Ovary (tissue), 7 donors: ENCODE measurements at regions not wholly inside any gene's neighbourhood (a gene's known extent, or its start where the extent isn't known, plus 50 kb on each side); places are given as distances from the start of the nearest gene placed in this dataset.

Experiments
- DNase-seq, 5 donors: peaks; one replicate each; pipeline ENCODE4 v3.0.0-alpha.2; 2019 to 2020
- H3K27ac ChIP-seq, 2 donors: fragments of 200-600 bp; one replicate each; pipeline versions ENCODE4 v1.5.1 to v1.8.0; 2019 to 2022
- H3K27me3 ChIP-seq: fragments of 200-600 bp; one replicate; pipeline ENCODE4 v1.8.0; 2022
- H3K36me3 ChIP-seq: fragments of 200-600 bp; sonication (generic); one replicate; pipeline ENCODE4 v1.5.1; 2019
- H3K4me1 ChIP-seq: one replicate; pipeline ENCODE4 v1.8.1; 2013; ENCODE audit warnings: mild to moderate bottlenecking, moderate library complexity; ENCODE audit not compliant: insufficient read depth
- H3K4me3 ChIP-seq: fragments of 200-600 bp; sonication (generic); one replicate; pipeline ENCODE4 v1.5.1; 2017
- H3K9me3 ChIP-seq, 2 donors: fragments of 200-600 bp in 1 of 2; sonication (generic) in 1 of 2; one replicate each; pipeline versions ENCODE4 v1.5.1 to v1.8.1; 2013 to 2019; ENCODE audit warnings: mild to moderate bottlenecking in 1 of 2, moderate library complexity in 1 of 2
- EP300 ChIP-seq: sonication (generic); formaldehyde crosslinking; IDR thresholded peaks from one replicate; pipeline ENCODE4 v1.6.1; 2017; ENCODE audit warnings: antibody characterized with exemption
- POLR2A ChIP-seq: fragments of 450-650 bp; IDR thresholded peaks from one replicate; pipeline ENCODE4 v1.6.1; 2017; ENCODE audit warnings: antibody characterized with exemption, mild to moderate bottlenecking, moderate library complexity
- WGBS, 3 donors: extraction: QIAGEN DNeasy Blood & Tissue Kit in 1 of 3; methylation state at CpG; one replicate each; pipeline versions ENCODE4 v1.1.5 to v1.1.7; 2013 to 2017; 5-methylcytosine and 5-hydroxymethylcytosine counted together
- intact Hi-C, 4 donors: fragments of 100-400 bp; cut with DNase I; formaldehyde crosslinking; loops; one replicate each; pipeline versions ENCODE4 v1.11.0 to v1.15.1; 2022 to 2023
- TF ChIP-seq, protein P1 (sequence below), 3 donors: fragments of 450-650 bp in 2 of 3; fragments of 200-600 bp in 1 of 3; IDR thresholded peaks; one replicate each; pipeline versions ENCODE4 v1.5.1 to v1.8.0; 2016 to 2022; ENCODE audit warnings: antibody characterized with exemption in 3 of 3, mild to moderate bottlenecking in 1 of 3
- donor health status: DM: no; HTN: no; CAD: no; lungs with moderate emphysema.
- donor health status: DM: no; HTN: no; CAD: no.
- donor health status: Bipolar disorder and iron deficiency.
- donor health status: DM: no; HTN: no; CAD: no.
- donor health status: DM: yes; HTN: yes; CAD: no.

DNA sequence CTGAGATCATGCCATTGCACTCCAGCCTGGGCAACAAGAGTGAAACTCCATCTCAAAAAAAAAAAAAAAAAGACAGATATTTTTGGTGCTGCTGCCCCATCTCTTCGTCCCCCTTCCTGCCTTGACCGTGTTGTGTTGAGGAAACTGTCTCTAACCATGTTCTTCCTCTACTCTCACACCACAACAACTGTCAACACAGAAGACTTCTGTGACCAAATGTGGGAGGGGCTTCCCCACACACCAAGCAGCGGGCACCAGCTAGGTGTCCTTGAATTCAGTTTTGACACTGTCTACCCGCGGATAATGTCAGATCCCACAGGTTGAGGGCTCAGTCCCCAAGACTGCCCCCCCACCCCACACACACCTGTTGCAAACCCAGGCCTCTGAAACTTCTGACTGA, 104.7 kb upstream of the BCOR start:
- 82 to 90% (median 88%) methylated on average over 5 of the region's 5 CpGs for WGBS, 3 donors
- TF ChIP-seq EP300 (no peak), POLR2A (no peak)
- Histone ChIP-seq H3K4me1 (no peaks in the 10 kb centered on the region), H3K27me3 (no peaks in the 10 kb centered on the region), H3K4me3 (no peak overlapping the region), H3K27ac (no peak overlapping the region), H3K9me3 (no peaks in the 10 kb centered on the region), H3K36me3 (no peaks in the 10 kb centered on the region)
- no peak for DNase-seq
- intact Hi-C loops, result no loop called here

DNA sequence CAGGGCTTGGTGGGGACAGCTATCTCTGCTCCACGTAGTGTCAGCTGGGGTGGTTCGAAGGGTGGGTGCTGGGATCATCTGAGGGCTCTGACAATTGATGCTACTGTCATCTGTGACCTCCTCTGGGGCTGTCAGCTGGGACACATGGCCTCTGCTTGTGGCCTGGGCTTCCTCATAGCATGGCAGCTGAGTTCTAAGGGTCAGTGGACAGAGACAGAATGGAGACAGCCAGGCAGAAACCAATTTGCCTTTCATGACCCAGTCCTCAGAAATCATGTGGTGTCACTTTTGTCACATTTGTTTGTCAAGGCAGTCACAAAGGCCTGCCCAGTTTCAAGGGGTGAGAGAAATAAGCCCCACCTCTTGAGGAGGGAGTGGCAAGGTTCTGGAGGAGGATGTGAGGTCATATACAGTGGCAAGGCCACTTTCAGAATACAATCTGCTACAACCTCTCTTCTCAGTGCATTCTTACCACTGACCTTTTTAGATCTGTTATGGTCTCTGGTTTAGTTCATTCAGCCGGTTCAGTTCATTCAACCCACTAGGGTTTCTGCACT, 103.6 kb upstream of the BCOR start:
- Histone ChIP-seq H3K4me1 (no peaks in the 10 kb centered on the region), H3K36me3 (no peaks in the 10 kb centered on the region), H3K9me3 (no peaks in the 10 kb centered on the region), H3K27ac (no peak overlapping the region), H3K27me3 (no peaks in the 10 kb centered on the region), H3K4me3 (no peak overlapping the region)
- TF ChIP-seq EP300 (no peak), POLR2A (no peak)
- TF ChIP-seq, protein P1, sequence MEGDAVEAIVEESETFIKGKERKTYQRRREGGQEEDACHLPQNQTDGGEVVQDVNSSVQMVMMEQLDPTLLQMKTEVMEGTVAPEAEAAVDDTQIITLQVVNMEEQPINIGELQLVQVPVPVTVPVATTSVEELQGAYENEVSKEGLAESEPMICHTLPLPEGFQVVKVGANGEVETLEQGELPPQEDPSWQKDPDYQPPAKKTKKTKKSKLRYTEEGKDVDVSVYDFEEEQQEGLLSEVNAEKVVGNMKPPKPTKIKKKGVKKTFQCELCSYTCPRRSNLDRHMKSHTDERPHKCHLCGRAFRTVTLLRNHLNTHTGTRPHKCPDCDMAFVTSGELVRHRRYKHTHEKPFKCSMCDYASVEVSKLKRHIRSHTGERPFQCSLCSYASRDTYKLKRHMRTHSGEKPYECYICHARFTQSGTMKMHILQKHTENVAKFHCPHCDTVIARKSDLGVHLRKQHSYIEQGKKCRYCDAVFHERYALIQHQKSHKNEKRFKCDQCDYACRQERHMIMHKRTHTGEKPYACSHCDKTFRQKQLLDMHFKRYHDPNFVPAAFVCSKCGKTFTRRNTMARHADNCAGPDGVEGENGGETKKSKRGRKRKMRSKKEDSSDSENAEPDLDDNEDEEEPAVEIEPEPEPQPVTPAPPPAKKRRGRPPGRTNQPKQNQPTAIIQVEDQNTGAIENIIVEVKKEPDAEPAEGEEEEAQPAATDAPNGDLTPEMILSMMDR (IDR thresholded peaks at IDR 0.05), result no peak
- DNase-seq, result no peak
- 83 to 88% (median 84%) methylated on average over 3 of the region's 3 CpGs for WGBS, 3 donors
- intact Hi-C loops, result no loop called here

DNA sequence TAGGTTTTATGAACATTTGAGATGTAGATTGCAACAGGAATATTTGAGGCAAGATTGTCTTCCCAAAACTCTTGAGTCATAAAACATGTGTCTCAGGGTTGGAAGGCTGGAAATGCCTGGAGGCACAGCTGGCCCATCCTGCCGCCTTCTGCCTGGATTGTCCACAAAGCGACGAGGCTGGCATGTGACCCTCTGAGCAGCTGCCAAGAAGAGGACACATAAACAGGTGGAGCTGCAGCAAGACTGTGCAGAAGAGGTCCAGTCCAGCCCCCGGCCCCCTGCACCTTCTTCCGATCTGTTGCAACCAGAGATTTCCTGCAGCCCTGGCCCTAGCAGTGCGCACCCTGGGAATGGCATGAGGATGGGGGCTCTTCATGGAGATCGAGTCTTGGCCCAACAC, 101.9 kb upstream of the BCOR start:
- Histone ChIP-seq H3K4me3 (no peak overlapping the region), H3K27me3 (no peaks in the 10 kb centered on the region), H3K9me3 (no peaks in the 10 kb centered on the region), H3K4me1 (no peaks in the 10 kb centered on the region), H3K27ac (no peak overlapping the region), H3K36me3 (no peaks in the 10 kb centered on the region)
- no peak for DNase-seq
- 77 to 89% (median 82%) methylated on average over 7 of the region's 7 CpGs for WGBS, 3 donors
- TF ChIP-seq EP300 (no peak), POLR2A (no peak)
- TF ChIP-seq, protein P1 (IDR thresholded peaks at IDR 0.05), result no peak
- intact Hi-C loops, result no loop called here

DNA sequence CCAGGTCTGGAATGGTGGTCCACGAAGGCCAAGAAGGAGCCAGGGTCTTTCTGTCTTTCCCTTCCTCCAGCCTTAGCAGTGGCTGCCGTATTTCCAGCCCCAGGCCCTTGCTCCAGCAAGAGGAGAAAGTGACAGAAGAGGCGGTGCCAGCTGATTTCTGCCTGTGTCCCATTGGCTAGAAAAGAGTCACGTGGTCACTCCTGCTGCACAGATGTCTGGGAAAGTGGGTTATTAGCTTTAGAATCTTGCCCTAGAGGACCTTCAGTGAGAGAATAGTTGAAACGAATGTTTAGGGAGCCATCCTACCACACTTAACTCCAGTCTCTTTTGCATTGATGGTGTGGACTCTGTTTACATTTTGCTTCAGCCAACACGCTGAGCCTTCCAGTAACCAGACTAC, 99.3 kb upstream of the BCOR start:
- Histone ChIP-seq H3K4me1 (no peaks in the 10 kb centered on the region), H3K4me3 (no peak overlapping the region), H3K27me3 (no peaks in the 10 kb centered on the region), H3K27ac (no peak overlapping the region), H3K9me3 (no peaks in the 10 kb centered on the region), H3K36me3 (no peaks in the 10 kb centered on the region)
- no peak for TF ChIP-seq POLR2A
- TF ChIP-seq, protein P1 (IDR thresholded peaks at IDR 0.05), result no peak
- no peak for TF ChIP-seq EP300
- intact Hi-C loops, result no loop called here
- DNase-seq, result no peak
- 71 to 79% (median 78%) methylated on average over 6 of the region's 6 CpGs for WGBS, 3 donors

DNA sequence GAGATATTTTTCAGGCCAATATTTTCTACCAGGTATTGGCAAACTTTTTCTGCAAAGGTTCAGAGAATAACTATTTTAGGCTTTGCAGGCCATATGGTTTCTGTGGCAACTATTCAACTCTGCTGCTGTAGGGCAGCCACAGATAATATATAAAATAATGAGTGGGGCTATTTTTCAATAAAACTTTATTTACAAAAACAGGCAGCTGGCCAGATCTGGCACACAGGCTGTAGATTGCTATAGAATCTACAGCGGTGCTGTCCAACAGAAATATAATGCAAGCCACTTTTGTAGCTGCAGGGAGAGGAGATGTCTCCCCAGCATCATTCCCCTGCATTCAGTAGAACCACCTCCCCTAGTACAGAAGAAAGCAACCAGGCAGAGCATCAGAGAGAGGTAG, 97.6 kb upstream of the BCOR start:
- H3K27ac ChIP-seq, result no peak overlapping the region
- no peak for TF ChIP-seq POLR2A
- TF ChIP-seq, protein P1 (IDR thresholded peaks at IDR 0.05), result no peak
- no peak for TF ChIP-seq EP300
- H3K27me3 ChIP-seq, result no peaks in the 10 kb centered on the region
- H3K9me3 ChIP-seq, result no peaks in the 10 kb centered on the region
- WGBS, 3 donors, result 94 to 100% (median 96%) methylated on average over 1 of the region's 1 CpG
- DNase-seq, result no peak
- H3K4me1 ChIP-seq, result no peaks in the 10 kb centered on the region
- H3K4me3 ChIP-seq, result no peak overlapping the region
- H3K36me3 ChIP-seq, result no peaks in the 10 kb centered on the region
- intact Hi-C loops, result no loop called here
